G401.6 (cell line): ENCODE measurements at regions not wholly inside any gene's neighbourhood (a gene's known extent, or its start where the extent isn't known, plus 50 kb on each side); places are given as distances from the start of the nearest gene placed in this dataset.

Source experiments
- FAIRE-seq: peaks from 2 replicates; lab custom pipeline; 2012; peaks lifted over from hg19 to GRCh38; lab: Jason Lieb, UNC

DNA sequence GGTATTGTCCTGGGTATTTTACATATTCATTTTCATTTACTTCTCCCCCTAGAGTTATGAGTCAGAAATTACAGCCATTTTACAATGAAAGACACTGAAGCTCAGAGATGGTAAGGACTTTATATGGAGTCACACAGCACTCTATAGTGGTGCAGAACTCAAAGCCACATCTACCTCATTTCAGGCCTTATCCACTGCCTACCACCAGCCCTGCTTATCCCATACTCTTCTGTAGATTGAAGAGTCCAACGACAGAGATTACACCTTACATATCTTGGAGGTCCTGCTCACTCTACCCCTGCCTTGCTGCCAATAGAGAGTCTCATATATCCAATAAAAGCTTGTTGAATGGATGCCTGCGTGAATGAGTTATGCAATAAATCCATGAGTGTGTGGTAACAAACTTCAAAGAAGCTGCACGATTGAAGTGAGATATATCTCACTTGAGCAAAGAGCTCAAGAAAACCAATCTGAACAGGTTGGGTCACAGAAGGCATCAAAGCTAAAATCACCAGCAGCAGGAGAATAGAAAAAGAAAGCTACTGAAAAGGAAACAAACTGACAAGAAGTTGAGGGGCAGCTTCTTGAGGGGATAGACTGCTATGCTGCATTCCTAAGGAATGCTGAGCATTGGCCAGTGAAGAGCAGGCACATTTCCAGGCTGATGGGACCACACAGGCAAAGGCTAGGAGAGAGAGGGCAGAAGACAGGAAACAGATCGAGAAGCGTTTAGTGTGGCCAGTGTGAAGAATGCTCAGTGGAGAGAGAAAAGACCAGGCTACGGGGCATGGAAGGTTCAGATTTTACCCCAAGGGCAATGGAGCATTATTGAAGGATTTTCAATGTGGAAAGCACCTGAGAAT is 585.6 kb downstream of the DHX35 start:
- no peak for FAIRE-seq

GRCh38 chr20:39541136-39541803 is 579.1 kb downstream of the DHX35 start:
- no peak for FAIRE-seq

DNA sequence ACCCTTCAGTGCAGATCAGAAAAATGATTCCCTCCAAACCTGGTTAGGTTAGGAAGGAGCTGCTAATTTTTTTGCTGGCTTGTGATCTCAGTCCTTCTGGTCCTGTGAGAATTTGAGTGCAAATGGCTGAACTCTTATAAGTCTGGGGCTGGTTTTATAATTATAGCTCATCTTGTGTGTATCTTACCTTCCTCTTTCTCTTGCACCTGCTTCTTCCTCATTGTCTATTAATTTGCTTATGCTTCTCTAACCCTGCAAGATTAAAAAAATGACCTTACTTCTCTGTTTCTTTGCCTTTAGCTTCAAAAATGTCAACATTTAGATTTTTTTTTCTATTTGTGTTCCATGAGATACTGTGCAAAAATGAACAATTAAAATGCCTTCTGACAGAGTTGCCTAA is 576.2 kb downstream of the DHX35 start:
- FAIRE-seq = no peak

DNA sequence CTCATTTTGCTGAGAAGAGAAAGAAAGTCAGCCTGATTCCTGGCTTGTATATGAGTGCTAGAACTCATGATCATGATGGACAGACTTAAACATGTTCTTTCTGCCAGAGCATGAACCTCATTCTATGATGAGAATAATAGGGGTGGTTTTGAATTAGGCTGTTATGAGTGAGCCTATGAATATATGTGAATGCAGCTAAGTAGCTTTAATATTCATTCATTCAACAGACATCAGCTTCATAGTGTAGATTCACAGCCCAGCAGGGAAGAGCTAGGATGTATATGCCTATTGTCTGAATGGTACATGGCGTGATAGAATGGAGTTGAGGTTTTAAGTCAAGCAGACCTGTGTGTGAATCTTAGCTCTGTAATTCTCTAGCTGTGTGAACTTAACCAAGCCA is 573.2 kb downstream of the DHX35 start:
- no peak for FAIRE-seq

GRCh38 chr20:39534846-39535245 is 572.7 kb downstream of the DHX35 start:
- no peak for FAIRE-seq

DNA sequence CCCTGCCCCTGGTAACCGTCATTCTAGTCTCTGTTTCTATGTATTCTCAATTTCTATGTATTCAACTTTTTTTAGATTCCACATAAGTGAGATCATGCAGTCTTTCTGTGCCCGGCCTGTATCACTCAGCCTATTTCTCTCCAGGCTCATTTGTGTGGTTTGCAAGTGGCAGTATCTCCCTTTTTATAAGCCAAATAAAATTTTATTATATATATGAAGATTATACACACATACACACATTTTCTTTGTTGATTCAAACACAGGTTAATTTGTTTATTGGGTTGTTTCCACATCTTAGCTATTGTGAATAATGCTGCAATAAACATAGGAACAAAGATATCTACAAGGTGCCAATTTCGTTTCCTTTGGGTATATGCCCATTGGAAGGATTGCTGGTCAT is 571.7 kb downstream of the DHX35 start:
- no peak for FAIRE-seq

- FAIRE-seq = no peak
These were observed 570.1 kb downstream of the DHX35 start for GRCh38 chr20:39532205-39532604.

DNA sequence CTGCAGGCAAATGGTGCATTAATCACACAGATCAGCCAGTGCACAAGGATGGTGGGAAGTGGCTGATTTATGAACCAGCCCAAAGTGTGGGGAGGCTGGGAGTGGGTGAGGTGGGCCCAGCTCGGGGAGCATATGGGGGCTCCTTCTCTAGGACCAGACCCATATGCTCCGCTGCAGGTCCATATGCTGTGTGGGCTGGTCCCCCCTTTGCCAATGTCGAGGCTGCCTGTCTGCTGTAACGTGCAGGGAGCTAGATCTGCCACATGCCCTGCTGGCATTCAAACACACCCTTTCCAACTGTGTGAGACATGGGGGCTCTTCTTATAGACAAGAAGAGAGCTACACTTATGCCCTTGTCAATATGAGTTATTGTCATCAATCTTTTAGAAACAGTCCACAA is 566.3 kb downstream of the DHX35 start:
- FAIRE-seq = no peak

DNA sequence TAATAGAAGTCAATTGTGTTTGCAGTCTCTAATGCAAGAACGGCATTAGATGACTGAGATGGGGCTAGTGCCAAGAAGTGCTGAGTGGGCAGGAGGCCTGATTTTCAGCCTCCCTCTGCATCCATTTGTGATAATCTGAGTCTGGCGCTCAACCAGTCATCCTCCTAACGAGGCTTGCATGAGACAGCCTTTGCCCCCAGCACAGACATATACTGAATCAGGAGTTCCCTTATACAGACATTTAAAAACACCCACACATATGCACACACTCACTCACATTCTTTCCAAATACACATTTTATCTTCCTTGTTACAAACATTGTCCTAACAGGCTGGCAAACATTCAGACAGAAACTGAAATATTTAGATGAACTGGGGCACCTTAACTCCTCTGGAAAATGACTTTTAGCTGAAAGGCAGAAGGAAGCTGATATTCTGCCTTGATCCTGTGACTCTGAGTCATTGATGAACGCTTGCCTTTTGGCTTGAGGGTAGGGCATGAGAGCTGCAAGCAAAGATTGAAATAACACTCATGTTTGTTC is 562.3 kb downstream of the DHX35 start:
- FAIRE-seq = no peak

- FAIRE-seq = no peak
These were observed 561.3 kb downstream of the DHX35 start for GRCh38 chr20:39523405-39523804.

- FAIRE-seq = no peak
These were observed 556.5 kb downstream of the DHX35 start for GRCh38 chr20:39518654-39519053.

- FAIRE-seq = no peak
These were observed 554.8 kb downstream of the DHX35 start for GRCh38 chr20:39516964-39517363.

DNA sequence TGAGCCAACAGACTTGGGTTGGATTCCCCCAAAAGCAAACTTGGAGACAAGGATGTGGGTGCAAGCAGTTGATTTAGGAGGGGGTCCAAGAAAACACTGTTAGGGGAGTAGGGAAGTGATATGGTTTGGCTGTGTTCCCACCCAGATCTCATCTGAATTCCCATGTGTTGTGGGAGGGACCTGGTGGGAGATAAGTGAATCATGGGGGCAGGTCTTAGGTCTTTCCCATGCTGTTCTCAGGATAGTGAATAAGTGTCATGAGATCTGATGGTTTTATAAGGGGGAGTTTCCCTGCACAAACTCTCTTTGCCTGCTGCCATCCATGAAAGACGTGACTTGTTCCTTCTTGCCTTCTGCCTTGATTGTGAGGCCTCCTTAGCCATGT is 542.6 kb downstream of the DHX35 start:
- no peak for FAIRE-seq

DNA sequence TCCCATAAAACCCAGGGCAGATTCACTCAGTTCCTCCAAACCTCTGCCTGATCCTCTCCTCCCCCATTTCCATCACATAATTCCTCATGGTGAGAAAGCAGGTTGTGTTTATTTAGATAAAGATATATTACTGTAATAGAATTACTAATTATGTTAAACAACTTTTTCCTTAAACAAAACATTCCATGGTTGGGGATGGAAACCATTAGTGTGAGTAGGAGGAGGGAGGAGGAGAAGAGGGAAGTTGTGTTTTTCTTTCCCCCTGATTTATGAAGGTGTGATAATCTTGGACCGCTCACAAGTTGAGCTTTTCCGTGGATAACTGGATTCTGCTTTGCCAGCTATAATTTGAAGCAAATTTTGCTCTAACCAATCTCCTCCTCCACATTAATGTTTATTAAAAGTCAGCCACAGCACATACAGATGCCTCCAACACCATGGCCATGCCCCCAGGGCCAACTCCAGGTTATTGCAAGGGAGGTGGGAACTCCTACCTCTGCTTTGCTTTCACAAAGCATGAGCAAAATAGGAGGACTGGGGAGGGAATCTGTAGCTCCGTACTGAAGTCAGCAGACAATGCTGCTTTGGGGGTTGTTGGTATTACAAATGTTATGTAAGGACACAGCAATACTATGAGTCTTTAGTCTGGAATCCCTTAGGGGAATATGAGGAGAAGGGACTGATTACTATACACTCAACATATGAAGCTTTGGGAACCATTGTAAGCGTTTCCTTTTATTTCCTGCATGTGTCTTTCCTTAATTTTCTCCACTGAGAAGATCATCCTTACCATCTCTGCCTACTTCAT is 542.0 kb downstream of the DHX35 start:
- no peak for FAIRE-seq

DNA sequence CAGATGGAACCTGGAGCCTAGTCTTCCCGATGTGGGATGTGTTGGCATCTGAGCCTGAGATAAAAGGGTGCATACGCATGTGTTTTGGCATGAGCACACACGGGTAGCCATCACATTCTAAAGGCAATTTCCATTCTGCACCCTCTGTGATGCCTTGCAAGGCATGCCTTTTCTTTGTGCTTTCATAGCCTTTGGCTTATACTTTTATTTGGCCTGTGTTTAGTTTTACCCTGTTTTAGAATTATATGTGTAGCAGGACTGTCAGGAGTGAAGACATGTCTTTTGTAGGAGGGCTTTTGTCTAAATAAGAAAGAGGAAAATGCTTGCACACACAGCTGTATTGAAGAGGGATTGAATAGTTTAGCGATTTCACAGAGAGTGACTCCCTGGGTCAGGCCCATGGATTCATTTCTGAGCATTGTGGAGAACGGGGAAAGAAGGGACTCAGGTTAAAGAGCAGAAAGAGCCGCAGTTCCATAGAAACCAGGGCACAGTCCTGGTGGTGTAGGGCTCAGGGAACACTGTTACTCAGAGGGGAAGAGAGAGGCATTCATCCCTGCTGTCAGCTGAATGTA is 530.2 kb downstream of the DHX35 start:
- FAIRE-seq = no peak

DNA sequence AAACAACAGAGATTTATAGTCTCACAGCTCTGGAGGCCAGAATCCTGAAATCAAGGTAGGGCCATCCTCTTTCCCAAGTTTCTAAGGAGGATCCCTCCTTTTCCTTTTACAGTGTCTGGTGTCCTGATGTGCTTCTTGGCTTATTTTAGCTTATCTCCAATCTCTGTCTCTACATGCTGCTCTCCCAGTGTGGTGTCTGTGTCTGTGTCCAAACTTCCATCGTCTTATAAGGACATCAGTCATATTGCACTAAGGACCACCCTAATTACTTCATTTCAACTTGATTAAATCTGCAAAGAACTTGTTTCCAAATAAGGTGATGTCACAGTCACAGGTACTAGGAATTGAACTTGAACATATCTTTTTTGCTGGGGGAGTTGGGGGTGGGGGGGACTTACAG is 529.6 kb downstream of the DHX35 start:
- FAIRE-seq = no peak

DNA sequence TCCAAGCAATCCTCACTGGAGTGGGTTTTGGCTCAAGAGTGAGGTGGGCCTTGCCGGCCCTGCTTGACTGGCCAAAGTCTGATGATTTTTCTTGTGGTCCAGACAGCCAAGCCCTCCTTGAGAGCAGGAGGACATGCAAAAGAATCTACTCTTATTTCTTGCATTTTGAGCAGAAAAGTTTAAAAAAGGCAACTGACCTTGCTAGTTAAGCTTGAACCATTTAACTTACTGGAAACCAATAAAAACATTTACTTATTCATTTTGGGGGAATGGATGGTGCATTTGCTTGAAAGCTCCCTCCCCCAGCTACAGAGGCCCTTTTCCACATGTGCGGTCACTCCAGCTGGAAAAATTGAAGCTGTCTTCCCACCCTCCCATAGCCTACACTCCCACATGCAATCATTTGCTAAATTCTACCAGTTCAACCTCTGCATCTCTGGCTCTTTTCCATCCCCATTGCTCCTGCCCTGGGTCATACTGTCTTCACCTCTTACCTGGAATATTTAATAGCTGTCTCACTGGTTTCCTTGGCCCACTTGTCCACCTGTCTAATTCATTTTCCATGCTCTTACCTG is 527.9 kb downstream of the DHX35 start:
- no peak for FAIRE-seq

- FAIRE-seq = no peak
These were observed 518.3 kb downstream of the DHX35 start for GRCh38 chr20:39480276-39481043.

GRCh38 chr20:39479196-39479810 is 517.2 kb downstream of the DHX35 start:
- FAIRE-seq = no peak

DNA sequence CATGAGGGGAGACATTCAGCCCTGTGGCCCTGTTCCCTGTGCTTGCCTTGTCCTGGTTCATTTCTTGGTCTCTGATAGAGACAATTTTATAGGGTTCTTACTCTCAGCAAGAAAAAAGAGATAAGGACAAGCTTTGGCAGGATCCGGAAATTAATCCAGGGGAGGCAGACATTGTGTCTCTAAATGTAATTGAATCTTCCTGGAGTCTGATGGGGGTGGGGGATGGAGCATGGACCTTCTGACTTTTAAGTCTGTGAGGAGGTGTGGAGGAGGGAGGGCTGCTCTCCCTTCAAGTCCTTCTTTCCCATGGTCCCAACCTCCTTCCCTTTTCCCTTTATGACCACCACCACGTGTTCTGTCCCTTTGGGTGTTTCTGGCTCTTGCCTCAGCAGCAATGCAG is 512.7 kb downstream of the DHX35 start:
- no peak for FAIRE-seq

DNA sequence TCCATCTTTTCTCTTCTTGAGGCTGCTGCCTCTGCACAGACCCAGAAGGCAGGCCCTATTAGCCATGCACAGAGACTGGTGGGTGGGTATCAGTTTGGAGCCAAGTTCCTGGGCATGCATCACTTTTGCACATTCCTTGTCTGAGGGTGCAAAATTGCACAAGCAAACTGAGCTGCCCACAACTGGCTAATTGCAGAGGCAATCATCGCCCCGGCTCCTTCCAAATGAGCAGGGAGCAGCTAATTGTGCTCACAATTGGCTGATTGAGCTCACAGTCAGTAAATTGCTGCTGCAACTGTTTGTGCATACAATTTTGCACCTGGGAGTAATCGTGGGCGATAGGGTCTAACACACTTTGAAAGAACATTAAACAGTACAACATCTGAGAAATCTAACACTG is 511.4 kb downstream of the DHX35 start:
- FAIRE-seq = no peak
